Neuron (in vitro differentiated cells): ENCODE measurements at regions not wholly inside any gene's neighbourhood (a gene's known extent, or its start where the extent isn't known, plus 50 kb on each side); places are given as distances from the start of the nearest gene placed in this dataset.
A peak's percentile ranks its signal among the peaks of the same experiment; 100 is the strongest.
"Not testable (repeated sequence)": the region's sequence is repeated elsewhere in the genome, so short reads cannot be mapped to it uniquely, and the experiment has no call there.

Experiments used
- H2AFZ ChIP-seq: one replicate; pipeline ENCODE4 v1.6.1; 2013; ENCODE audit warnings: low read depth, mild to moderate bottlenecking, inconsistent platforms, low read length, moderate library complexity
- H3K27me3 ChIP-seq: one replicate; pipeline ENCODE4 v1.6.1; 2013; ENCODE audit warnings: low read length; ENCODE audit not compliant: insufficient read depth
- H3K36me3 ChIP-seq: one replicate; pipeline ENCODE4 v1.6.1; 2013; ENCODE audit warnings: low read length; ENCODE audit not compliant: insufficient read depth
- H3K4me1 ChIP-seq: one replicate; pipeline ENCODE4 v1.6.1; 2013; ENCODE audit warnings: low read length; ENCODE audit not compliant: insufficient read depth
- H3K4me3 ChIP-seq: 2 replicates; pipeline ENCODE4 v1.5.1; 2013; ENCODE audit warnings: mild to moderate bottlenecking, low read length, moderate library complexity
- H3K9me3 ChIP-seq: one replicate; pipeline ENCODE4 v1.6.1; 2013; ENCODE audit warnings: low read length

DNA sequence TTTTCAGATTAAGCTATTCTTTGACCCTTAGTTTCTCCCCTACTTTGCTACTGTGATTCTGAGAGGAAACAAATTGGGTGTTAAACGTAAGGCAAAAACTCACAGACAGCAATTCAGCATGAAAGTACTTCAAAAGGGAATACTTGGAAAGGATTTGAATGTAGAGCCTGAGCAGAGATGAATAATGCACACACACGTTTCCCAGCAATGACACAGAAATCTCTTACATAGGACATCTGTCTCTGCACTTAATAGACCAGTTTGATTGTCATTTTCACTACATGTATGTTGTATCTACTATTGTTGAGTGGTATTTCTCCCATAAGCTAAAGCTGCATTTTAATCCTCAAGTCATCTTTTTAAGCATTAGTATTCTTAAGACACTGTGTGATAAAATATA is 166.1 kb upstream of the TEX13C start:
- no peak overlapping the region for H3K4me3 ChIP-seq
- no peaks in the 10 kb centered on the region for H3K36me3 ChIP-seq
- H3K9me3 ChIP-seq: no peaks in the 10 kb centered on the region
- no peaks in the 10 kb centered on the region for H3K27me3 ChIP-seq
- no peak overlapping the region for H2AFZ ChIP-seq
- H3K4me1 ChIP-seq: no peaks in the 10 kb centered on the region

DNA sequence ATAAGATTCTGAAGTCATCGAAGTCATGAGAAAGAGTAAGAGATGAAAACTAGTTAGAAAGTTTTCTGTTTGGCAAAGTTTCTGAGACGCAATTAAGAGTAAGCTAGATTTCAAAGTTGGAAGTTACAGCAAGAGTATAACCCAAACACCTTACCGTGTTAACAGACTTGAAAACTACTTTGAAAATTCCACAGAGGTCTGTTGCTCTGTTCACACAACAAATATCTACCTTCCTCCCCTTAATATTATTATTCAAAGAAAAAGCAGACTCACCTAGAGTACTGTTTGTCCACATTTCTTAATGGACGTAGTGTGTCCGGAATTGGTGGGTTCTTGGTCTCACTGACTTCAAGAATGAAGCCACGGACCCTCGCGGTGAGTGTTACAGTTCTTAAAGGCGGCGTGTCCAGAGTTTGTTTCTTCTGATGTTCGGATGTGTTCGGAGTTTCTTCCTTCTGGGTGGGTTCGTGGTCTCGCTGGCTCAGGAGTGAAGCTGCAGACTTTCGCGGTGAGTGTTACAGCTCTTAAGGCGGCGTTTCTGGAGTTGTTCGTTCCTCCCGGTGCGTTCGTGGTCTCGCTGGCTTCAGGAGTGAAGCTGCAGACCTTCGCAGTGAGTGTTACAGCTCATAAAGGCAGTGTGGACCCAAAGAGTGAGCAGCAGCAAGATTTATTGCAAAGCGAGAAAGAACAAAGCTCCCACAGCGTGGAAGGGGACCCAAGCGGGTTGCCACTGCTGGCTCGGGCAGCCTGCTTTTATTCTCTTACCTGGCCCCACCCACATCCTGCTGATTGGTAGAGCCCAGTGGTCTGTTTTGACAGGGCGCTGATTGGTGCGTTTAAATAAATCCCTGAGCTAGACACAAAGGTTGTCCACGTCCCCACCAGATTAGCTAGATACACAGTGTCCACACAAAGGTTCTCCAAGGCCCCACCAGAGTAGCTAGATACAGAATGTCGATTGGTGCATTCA is 165.1 kb upstream of the TEX13C start:
- H3K9me3 ChIP-seq, H3K4me3 ChIP-seq, H3K36me3 ChIP-seq, H2AFZ ChIP-seq, H3K4me1 ChIP-seq, H3K27me3 ChIP-seq: not testable (repeated sequence)

- H3K36me3 ChIP-seq, H2AFZ ChIP-seq, H3K4me1 ChIP-seq, H3K9me3 ChIP-seq, H3K27me3 ChIP-seq, H3K4me3 ChIP-seq: not testable (repeated sequence)
Observed at GRCh38 chrX:125155296-125156033, 164.2 kb upstream of the TEX13C start.

DNA sequence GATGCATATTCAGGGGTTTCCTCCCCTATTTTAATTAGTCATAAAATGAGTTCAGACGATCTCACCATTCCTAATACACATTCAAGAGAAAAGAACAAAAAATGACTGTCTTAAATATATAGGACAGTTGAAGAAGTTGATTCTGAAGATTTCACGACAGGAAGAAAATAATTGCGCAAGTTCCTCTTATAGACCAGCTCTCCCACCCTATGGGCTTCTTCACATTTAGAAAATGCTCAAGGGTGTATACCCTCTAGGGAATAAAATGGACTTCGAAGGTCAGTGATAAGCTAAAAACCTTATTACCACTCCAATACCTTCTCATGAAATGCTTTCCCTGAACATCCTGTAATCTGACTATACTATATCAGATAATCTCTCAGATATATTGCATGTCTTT is 149.2 kb upstream of the TEX13C start:
- no peaks in the 10 kb centered on the region for H3K36me3 ChIP-seq
- H3K4me1 ChIP-seq: no peaks in the 10 kb centered on the region
- no peak overlapping the region for H3K4me3 ChIP-seq
- H2AFZ ChIP-seq: no peak overlapping the region
- H3K27me3 ChIP-seq: no peaks in the 10 kb centered on the region
- no peaks in the 10 kb centered on the region for H3K9me3 ChIP-seq

DNA sequence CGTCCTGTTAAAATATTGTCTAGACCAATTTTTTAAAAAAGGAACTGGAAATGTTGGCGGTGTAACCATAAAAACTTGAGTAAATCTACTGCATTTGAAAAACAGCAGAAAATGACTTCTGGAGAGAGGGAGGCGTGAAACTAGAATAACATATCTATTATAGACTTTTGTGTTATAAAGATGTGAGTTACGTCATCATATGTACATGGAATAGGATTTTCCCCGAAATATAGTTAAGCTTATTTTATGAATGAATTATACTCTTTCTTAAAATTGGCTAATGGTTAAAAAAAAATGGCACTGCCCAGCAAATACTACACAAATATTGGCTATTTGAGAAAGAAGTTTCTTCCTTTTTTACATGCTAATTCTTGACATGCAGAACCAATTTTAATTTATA is 147.1 kb upstream of the TEX13C start:
- Histone ChIP-seq H3K4me1 (no peaks in the 10 kb centered on the region), H3K9me3 (no peaks in the 10 kb centered on the region), H2AFZ (no peak overlapping the region), H3K36me3 (no peaks in the 10 kb centered on the region), H3K27me3 (no peaks in the 10 kb centered on the region), H3K4me3 (no peak overlapping the region)

- Histone ChIP-seq H3K9me3 (no peaks in the 10 kb centered on the region), H3K27me3 (no peaks in the 10 kb centered on the region), H3K4me3 (no peak overlapping the region), H3K36me3 (no peaks in the 10 kb centered on the region), H3K4me1 (no peaks in the 10 kb centered on the region), H2AFZ (no peak overlapping the region)
Observed at GRCh38 chrX:125175991-125176584, 143.6 kb upstream of the TEX13C start.

- H3K4me1 ChIP-seq: no peaks in the 10 kb centered on the region
- H3K27me3 ChIP-seq: no peaks in the 10 kb centered on the region
- H3K4me3 ChIP-seq: no peak overlapping the region
- no peak overlapping the region for H2AFZ ChIP-seq
- no peaks in the 10 kb centered on the region for H3K9me3 ChIP-seq
- no peaks in the 10 kb centered on the region for H3K36me3 ChIP-seq
Observed at GRCh38 chrX:125193921-125194320, 125.8 kb upstream of the TEX13C start.

GRCh38 chrX:125198546-125198945 is 121.1 kb upstream of the TEX13C start:
- no peak overlapping the region for H2AFZ ChIP-seq
- no peaks in the 10 kb centered on the region for H3K9me3 ChIP-seq
- no peak overlapping the region for H3K4me3 ChIP-seq
- H3K4me1 ChIP-seq: no peaks in the 10 kb centered on the region
- peaks cover 24% of the 10 kb centered on the region for H3K27me3 ChIP-seq
- H3K36me3 ChIP-seq: no peaks in the 10 kb centered on the region

DNA sequence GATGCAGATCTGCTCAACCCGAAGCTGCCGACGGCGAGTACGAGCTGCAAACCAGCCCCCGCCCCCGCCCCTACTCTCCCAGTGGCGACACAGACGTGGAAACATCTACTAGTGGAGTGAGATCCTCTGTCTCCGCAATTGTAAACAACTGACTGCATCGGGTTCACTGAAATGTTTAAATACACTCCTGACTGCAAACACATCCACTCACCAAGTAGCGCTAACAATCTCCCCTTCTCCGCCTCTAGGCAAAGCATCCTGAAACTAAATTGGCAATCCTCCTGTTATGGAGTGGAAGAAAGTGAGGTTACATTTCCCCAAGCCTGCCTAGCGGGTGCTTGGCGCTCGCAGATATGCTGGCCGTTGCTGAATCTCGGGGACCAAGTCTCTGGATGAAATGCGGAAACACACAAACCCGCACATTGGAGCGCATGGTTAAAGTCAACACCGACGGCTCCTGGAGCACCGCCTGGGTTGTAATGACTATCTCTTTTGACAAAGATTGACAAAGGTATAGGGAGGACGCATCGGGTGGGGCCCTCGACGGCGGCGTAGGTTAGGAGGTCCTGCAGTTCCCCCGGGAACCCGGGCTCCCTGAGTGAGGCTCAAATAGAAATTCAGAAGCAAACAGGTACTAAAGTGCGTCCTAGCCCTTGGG is 117.0 kb upstream of the TEX13C start:
- no peaks in the 10 kb centered on the region for H3K9me3 ChIP-seq
- H2AFZ ChIP-seq: no peak overlapping the region
- H3K27me3 ChIP-seq: peaks cover 51% of the 10 kb centered on the region
- H3K4me1 ChIP-seq: peaks cover 2% of the 10 kb centered on the region
- no peak overlapping the region for H3K4me3 ChIP-seq
- H3K36me3 ChIP-seq: no peaks in the 10 kb centered on the region

DNA sequence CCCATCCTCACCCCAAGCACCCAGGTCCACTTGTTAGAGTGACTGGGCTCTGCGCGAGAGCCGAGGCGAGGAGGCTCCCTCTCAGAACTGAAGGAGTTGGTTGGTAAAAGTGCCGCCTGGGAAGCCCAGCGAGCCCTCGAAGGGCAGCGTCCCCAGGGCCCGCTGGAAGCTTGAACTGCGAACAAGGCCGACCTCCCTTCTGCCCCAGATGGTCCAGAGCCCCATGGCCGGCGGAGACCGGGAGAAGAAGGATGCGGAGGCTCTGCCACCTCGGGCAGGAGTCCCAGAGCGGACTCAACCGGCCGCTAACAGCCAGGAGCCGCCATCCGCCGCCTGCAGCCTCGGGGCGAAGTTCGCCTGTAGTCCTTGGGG is 116.3 kb upstream of the TEX13C start:
- no peak overlapping the region for H2AFZ ChIP-seq
- no peaks in the 10 kb centered on the region for H3K36me3 ChIP-seq
- no peaks in the 10 kb centered on the region for H3K9me3 ChIP-seq
- no peak overlapping the region for H3K4me3 ChIP-seq
- H3K4me1 ChIP-seq: peaks cover 2% of the 10 kb centered on the region
- peaks cover 51% of the 10 kb centered on the region for H3K27me3 ChIP-seq

DNA sequence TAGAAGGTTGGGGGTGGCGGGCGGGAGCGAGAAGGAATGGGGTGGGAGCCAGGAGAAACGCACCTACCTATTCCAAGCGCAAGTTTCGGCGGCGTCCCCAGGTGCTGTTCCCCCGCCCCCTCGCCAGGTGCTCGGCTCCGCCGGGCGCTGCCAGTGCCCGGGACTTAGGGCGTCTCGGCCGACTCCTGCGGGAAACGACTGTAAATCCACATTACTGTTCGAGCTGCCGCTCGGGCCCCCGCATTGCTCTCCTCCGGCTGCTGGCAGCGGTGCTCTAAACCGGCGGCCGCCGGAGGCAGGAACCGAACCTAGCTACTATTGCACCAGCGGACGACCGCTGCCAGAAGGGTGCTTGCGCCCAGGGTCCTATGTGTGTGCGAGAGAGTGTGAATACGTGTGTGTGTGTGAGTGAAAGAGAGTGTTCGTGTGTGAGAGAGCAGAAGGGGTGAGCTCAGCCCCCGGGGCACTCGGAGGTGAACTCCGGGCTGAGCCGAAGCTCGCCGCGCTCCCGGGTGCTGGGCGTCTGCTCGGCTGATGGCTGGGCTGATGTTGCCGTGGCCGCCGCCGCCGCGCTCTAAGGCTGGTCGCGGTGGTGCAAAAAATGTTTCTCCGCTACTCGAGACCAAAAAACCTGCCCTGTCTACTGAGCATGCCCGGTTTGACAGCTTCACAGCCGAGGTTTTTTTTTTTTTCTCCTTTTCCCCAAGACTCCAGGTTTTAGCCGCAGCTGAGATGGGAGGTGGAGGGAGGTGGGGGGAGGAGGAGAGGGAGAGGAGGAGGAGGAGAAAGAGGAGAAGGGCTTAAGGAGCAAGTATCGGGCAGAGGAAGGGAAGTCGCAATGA is 115.7 kb upstream of the TEX13C start:
- H3K27me3 ChIP-seq: peaks cover 51% of the 10 kb centered on the region
- no peaks in the 10 kb centered on the region for H3K9me3 ChIP-seq
- peaks cover 2% of the 10 kb centered on the region for H3K4me1 ChIP-seq
- no peaks in the 10 kb centered on the region for H3K36me3 ChIP-seq
- H2AFZ ChIP-seq: peak overlapping the region; percentile 32
- no peak overlapping the region for H3K4me3 ChIP-seq

- H3K4me3 ChIP-seq: peak overlapping the region; percentile 30
- no peaks in the 10 kb centered on the region for H3K36me3 ChIP-seq
- no peaks in the 10 kb centered on the region for H3K9me3 ChIP-seq
- peaks cover 51% of the 10 kb centered on the region for H3K27me3 ChIP-seq
- no peak overlapping the region for H2AFZ ChIP-seq
- peaks cover 2% of the 10 kb centered on the region for H3K4me1 ChIP-seq
Observed at GRCh38 chrX:125204681-125205132, 115.0 kb upstream of the TEX13C start.
